MM.1S (cell line): ENCODE measurements at regions not wholly inside any gene's neighbourhood (a gene's known extent, or its start where the extent isn't known, plus 50 kb on each side); places are given as distances from the start of the nearest gene placed in this dataset.

ENCODE experiments used
- DNase-seq: peaks from one replicate; pipeline ENCODE4 v3.0.0-alpha.2; 2015
- H2AFZ ChIP-seq: fragments of 300-600 bp; sonication (generic); 2 replicates; pipeline ENCODE4 v1.6.0; 2016; ENCODE audit warnings: antibody characterized with exemption, low read length
- H3F3A ChIP-seq: fragments of 300-600 bp; sonication (generic); 2 replicates; pipeline ENCODE4 v1.6.1; 2016; ENCODE audit warnings: mild to moderate bottlenecking, antibody characterized with exemption, low read length, moderate library complexity, mixed read lengths; ENCODE audit not compliant: insufficient read depth
- H3K27ac ChIP-seq: fragments of 300-600 bp; sonication (generic); 2 replicates; pipeline ENCODE4 v1.5.1; 2016; ENCODE audit warnings: mild to moderate bottlenecking, low read length
- H3K27me3 ChIP-seq: fragments of 300-600 bp; sonication (generic); replicated peaks from 2 replicates; pipeline ENCODE4 v1.6.0; 2016; ENCODE audit warnings: low read length; ENCODE audit not compliant: insufficient read depth
- H3K36me3 ChIP-seq: fragments of 300-600 bp; sonication (generic); replicated peaks from 2 replicates; pipeline ENCODE4 v1.6.1; 2016; ENCODE audit warnings: mild to moderate bottlenecking, low read length, mixed read lengths; ENCODE audit not compliant: insufficient read depth
- H3K4me1 ChIP-seq: fragments of 300-600 bp; sonication (generic); 2 replicates; pipeline ENCODE4 v1.6.1; 2016; ENCODE audit warnings: low read length, mixed read lengths
- H3K4me2 ChIP-seq: fragments of 300-600 bp; sonication (generic); 2 replicates; pipeline ENCODE4 v1.6.0; 2016; ENCODE audit warnings: low read depth, low read length
- H3K4me3 ChIP-seq: fragments of 300-600 bp; sonication (generic); 2 replicates; pipeline ENCODE4 v1.5.1; 2016; ENCODE audit warnings: low read length, mixed read lengths
- H3K79me2 ChIP-seq: fragments of 300-600 bp; sonication (generic); 2 replicates; pipeline ENCODE4 v1.6.1; 2016; ENCODE audit warnings: mixed run types, low read length, mixed read lengths
- H3K9ac ChIP-seq: fragments of 300-600 bp; sonication (generic); 2 replicates; pipeline ENCODE4 v1.6.1; 2016; ENCODE audit warnings: low read length, mixed read lengths
- H3K9me2 ChIP-seq: fragments of 300-600 bp; sonication (generic); replicated peaks from 2 replicates; pipeline ENCODE4 v1.6.1; 2016; ENCODE audit warnings: mild to moderate bottlenecking, low read length, mixed read lengths; ENCODE audit not compliant: insufficient read depth
- H3K9me3 ChIP-seq: fragments of 300-600 bp; sonication (generic); replicated peaks from 2 replicates; pipeline ENCODE4 v1.6.1; 2016; ENCODE audit warnings: mild to moderate bottlenecking, low read length, mixed read lengths; ENCODE audit not compliant: insufficient read depth
- H4K20me1 ChIP-seq: fragments of 300-600 bp; sonication (generic); 2 replicates; pipeline ENCODE4 v1.6.1; 2016; ENCODE audit warnings: mild to moderate bottlenecking, low read length, moderate library complexity, mixed read lengths; ENCODE audit not compliant: insufficient read depth
- EZH2 ChIP-seq: fragments of 300-600 bp; sonication (generic); optimal IDR thresholded peaks from 2 replicates; pipeline ENCODE3; 2017; ENCODE audit warnings: low read depth, mild to moderate bottlenecking, antibody characterized with exemption, low read length, mixed read lengths
- EZH2phosphoT487 ChIP-seq: fragments of 300-600 bp; sonication (generic); IDR thresholded peaks from 2 replicates; pipeline ENCODE4 v1.6.1; 2018; ENCODE audit warnings: antibody characterized with exemption, low read length
- TF ChIP-seq, protein P1 (sequence below): fragments of 300-600 bp; sonication (generic); IDR thresholded peaks from 2 replicates; pipeline ENCODE4 v1.5.1; 2016; ENCODE audit warnings: antibody characterized with exemption, low read length, mixed read lengths

DNA sequence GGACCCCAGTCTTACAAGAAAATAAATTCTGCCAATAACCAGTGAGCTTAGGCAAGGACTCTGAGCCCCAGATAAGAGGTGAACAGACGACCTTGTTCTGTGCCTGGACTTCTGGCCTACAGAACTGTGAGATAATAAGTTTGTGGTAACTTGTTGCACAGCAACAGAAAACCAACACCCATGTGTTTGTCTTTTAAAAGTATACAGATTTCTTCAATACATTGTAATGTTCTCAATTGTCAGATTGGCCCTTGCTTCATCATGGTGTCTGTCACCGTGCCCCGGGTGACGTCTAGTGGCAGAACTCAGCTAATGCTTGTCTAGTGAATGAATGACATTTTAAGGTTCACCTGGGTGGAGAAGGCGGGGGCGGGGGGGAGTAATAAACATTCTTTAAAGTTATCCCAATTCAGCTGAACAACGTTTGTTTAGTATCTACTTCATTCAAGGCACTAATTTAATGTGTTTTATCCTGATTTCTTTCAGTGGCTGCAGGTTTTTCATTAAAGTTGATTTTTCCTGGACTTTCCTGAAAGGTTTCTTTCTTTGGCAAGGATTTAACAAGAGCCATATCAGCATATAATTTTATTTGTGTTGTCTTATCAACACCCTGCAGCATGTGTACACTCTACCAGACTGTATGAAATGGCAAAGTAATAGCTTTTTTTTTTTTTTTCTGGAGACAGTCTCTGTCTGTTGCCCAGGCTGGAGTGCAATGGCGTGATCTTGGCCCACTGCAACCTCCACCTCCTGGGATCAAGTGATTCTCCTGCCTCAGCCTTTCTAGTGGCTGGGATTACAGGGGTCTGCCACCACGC lies 123.8 kb upstream of the DLX2 start:
- H3K4me2 ChIP-seq: no peak overlapping the region
- H3K4me1 ChIP-seq: no peaks in the 10 kb centered on the region
- H4K20me1 ChIP-seq: no peaks in the 10 kb centered on the region
- H3F3A ChIP-seq: no peaks in the 10 kb centered on the region
- H3K4me3 ChIP-seq: no peak overlapping the region
- no peak overlapping the region for H3K9ac ChIP-seq
- H3K36me3 ChIP-seq: no peaks in the 10 kb centered on the region
- no peak overlapping the region for H2AFZ ChIP-seq
- no peak overlapping the region for H3K27ac ChIP-seq
- H3K9me2 ChIP-seq: no peaks in the 10 kb centered on the region
- H3K79me2 ChIP-seq: no peaks in the 10 kb centered on the region
- no peaks in the 10 kb centered on the region for H3K27me3 ChIP-seq
- no peak for DNase-seq
- TF ChIP-seq EZH2phosphoT487: no peak
- TF ChIP-seq EZH2: no peak
- TF ChIP-seq, protein P1, sequence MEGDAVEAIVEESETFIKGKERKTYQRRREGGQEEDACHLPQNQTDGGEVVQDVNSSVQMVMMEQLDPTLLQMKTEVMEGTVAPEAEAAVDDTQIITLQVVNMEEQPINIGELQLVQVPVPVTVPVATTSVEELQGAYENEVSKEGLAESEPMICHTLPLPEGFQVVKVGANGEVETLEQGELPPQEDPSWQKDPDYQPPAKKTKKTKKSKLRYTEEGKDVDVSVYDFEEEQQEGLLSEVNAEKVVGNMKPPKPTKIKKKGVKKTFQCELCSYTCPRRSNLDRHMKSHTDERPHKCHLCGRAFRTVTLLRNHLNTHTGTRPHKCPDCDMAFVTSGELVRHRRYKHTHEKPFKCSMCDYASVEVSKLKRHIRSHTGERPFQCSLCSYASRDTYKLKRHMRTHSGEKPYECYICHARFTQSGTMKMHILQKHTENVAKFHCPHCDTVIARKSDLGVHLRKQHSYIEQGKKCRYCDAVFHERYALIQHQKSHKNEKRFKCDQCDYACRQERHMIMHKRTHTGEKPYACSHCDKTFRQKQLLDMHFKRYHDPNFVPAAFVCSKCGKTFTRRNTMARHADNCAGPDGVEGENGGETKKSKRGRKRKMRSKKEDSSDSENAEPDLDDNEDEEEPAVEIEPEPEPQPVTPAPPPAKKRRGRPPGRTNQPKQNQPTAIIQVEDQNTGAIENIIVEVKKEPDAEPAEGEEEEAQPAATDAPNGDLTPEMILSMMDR: no peak
- no peaks in the 10 kb centered on the region for H3K9me3 ChIP-seq

DNA sequence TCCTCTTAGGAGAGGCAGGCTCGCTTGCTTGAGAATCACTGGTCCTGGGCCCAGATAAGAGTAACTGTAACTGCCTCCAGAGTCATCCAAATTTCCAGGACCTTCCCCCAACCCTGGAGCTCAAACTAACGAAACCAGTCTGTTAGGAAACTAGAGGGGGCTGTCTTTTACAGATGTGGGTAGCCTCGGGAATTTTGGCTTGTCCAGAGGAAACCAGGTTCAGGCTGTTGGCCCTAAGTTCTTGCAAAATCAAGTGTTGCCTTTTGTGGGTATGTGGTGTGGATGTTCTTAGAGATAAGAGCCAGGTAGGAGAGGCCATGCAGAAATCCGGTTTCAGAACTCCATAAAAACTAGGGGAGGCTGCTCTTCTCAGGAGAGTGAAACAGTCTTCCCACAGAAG lies 125.0 kb upstream of the DLX2 start:
- H3K27ac ChIP-seq: no peak overlapping the region
- H2AFZ ChIP-seq: no peak overlapping the region
- no peaks in the 10 kb centered on the region for H4K20me1 ChIP-seq
- no peaks in the 10 kb centered on the region for H3K9me2 ChIP-seq
- H3K27me3 ChIP-seq: no peaks in the 10 kb centered on the region
- H3K4me3 ChIP-seq: no peak overlapping the region
- no peaks in the 10 kb centered on the region for H3K36me3 ChIP-seq
- H3F3A ChIP-seq: no peaks in the 10 kb centered on the region
- H3K9ac ChIP-seq: no peak overlapping the region
- no peaks in the 10 kb centered on the region for H3K9me3 ChIP-seq
- no peaks in the 10 kb centered on the region for H3K4me1 ChIP-seq
- TF ChIP-seq, protein P1: no peak
- TF ChIP-seq EZH2: no peak
- no peak for TF ChIP-seq EZH2phosphoT487
- no peak overlapping the region for H3K4me2 ChIP-seq
- DNase-seq: no peak
- no peaks in the 10 kb centered on the region for H3K79me2 ChIP-seq

- Histone ChIP-seq H3K9me2 (no peaks in the 10 kb centered on the region), H3K4me1 (no peaks in the 10 kb centered on the region), H3K79me2 (no peaks in the 10 kb centered on the region), H4K20me1 (no peaks in the 10 kb centered on the region), H2AFZ (no peak overlapping the region), H3K27ac (no peak overlapping the region), H3K9ac (no peak overlapping the region), H3K9me3 (no peaks in the 10 kb centered on the region), H3K36me3 (no peaks in the 10 kb centered on the region), H3F3A (no peaks in the 10 kb centered on the region), H3K27me3 (no peaks in the 10 kb centered on the region), H3K4me3 (no peak overlapping the region), H3K4me2 (no peak overlapping the region)
- TF ChIP-seq EZH2 (no peak), EZH2phosphoT487 (no peak)
- TF ChIP-seq, protein P1: no peak
- DNase-seq: no peak
Measured at GRCh38 chr2:172228177-172228808, 125.6 kb upstream of the DLX2 start.
